ENCODE measurements at regions not wholly inside any gene's neighbourhood (a gene's known extent, or its start where the extent isn't known, plus 50 kb on each side); places are given as distances from the start of the nearest gene placed in this dataset.
A peak's percentile ranks its signal among the peaks of the same experiment; 100 is the strongest.
"Not testable (repeated sequence)": the region's sequence is repeated elsewhere in the genome, so short reads cannot be mapped to it uniquely, and the experiment has no call there.

GRCh38 chr1:181173761-181174447 lies 85.4 kb downstream of the IER5 start:
- no peak for DNase-seq

- DNase-seq: no peak
Measured at GRCh38 chr1:181174861-181175260, 86.4 kb downstream of the IER5 start.

- DNase-seq: no peak
Measured at GRCh38 chr1:181175356-181175910, 86.9 kb downstream of the IER5 start.

GRCh38 chr1:181175955-181176354 lies 87.5 kb downstream of the IER5 start:
- DNase-seq: no peak

GRCh38 chr1:181178241-181178879 lies 89.9 kb downstream of the IER5 start:
- no peak for DNase-seq

- no peak for DNase-seq
Measured at GRCh38 chr1:181179279-181179986, 90.9 kb downstream of the IER5 start.

- peak; percentile 4 to 38 for DNase-seq
Measured at GRCh38 chr1:181179987-181180365, 91.5 kb downstream of the IER5 start.

- DNase-seq: no peak
Measured at GRCh38 chr1:181180407-181181031, 92.0 kb downstream of the IER5 start.

- DNase-seq: no peak
Measured at GRCh38 chr1:181181792-181182585, 93.5 kb downstream of the IER5 start.

GRCh38 chr1:181184621-181185020 lies 96.1 kb downstream of the IER5 start:
- DNase-seq: no peak

- DNase-seq: no peak
Measured at GRCh38 chr1:181185461-181185860, 97.0 kb downstream of the IER5 start.

GRCh38 chr1:181186133-181186532 lies 97.6 kb downstream of the IER5 start:
- DNase-seq: not testable (repeated sequence)

- no peak for DNase-seq
Measured at GRCh38 chr1:181187337-181188126, 99.0 kb downstream of the IER5 start.

- no peak for DNase-seq
Measured at GRCh38 chr1:181189245-181189644, 100.7 kb downstream of the IER5 start.

- DNase-seq: peak; percentile 31 to 44
Measured at GRCh38 chr1:181189691-181190363, 101.3 kb downstream of the IER5 start.

- no peak for DNase-seq
Measured at GRCh38 chr1:181190364-181191035, 102.0 kb downstream of the IER5 start.

- no peak for DNase-seq
Measured at GRCh38 chr1:181191494-181192040, 103.1 kb downstream of the IER5 start.

GRCh38 chr1:181192316-181192715 lies 103.8 kb downstream of the IER5 start:
- DNase-seq: no peak

- DNase-seq: no peak
Measured at GRCh38 chr1:181202986-181203555, 114.6 kb downstream of the IER5 start.

- DNase-seq: no peak
Measured at GRCh38 chr1:181204530-181204929, 116.0 kb downstream of the IER5 start.

All from NCI-H1930 (cell line).